Hepatocyte (in vitro differentiated cells): ENCODE measurements at regions not wholly inside any gene's neighbourhood (a gene's known extent, or its start where the extent isn't known, plus 50 kb on each side); places are given as distances from the start of the nearest gene placed in this dataset.
"Not testable (repeated sequence)": the region's sequence is repeated elsewhere in the genome, so short reads cannot be mapped to it uniquely, and the experiment has no call there.

Experiments used
- CTCF ChIP-seq: fragments of 200-600 bp; sonication (generic); IDR thresholded peaks from 2 replicates; pipeline ENCODE4 v1.5.1; 2016; ENCODE audit warnings: antibody characterized with exemption, mild to moderate bottlenecking; ENCODE audit not compliant: poor library complexity
- EZH2 ChIP-seq: fragments of 200-600 bp; sonication (generic); IDR thresholded peaks from 2 replicates; pipeline ENCODE4 v1.6.1; 2016; ENCODE audit warnings: antibody characterized with exemption, mild to moderate bottlenecking, borderline replicate concordance

GRCh38 chr6:13864669-13865068 lies 50.3 kb upstream of the MCUR1 start:
- not testable (repeated sequence) for TF ChIP-seq CTCF, EZH2
